Mesothelial cell of epicardium (in vitro differentiated cells): ENCODE measurements at regions not wholly inside any gene's neighbourhood (a gene's known extent, or its start where the extent isn't known, plus 50 kb on each side); places are given as distances from the start of the nearest gene placed in this dataset.

Source experiments
- DNase-seq, 2 experiments: peaks; one replicate each; pipeline ENCODE4 v3.0.0; 2021; ENCODE audit warnings: low spot score in 2 of 2; ENCODE audit not compliant: unreplicated experiment in 2 of 2
- H3K27ac Mint-ChIP-seq: 2 replicates; pipeline ENCODE4 v1.8.0; 2021; ENCODE audit warnings: mixed read lengths
- H3K27me3 Mint-ChIP-seq: 2 replicates; pipeline ENCODE4 v1.8.0; 2021; ENCODE audit warnings: low read depth, mixed read lengths
- H3K36me3 Mint-ChIP-seq: 2 replicates; pipeline ENCODE4 v1.8.0; 2021; ENCODE audit warnings: mixed read lengths
- H3K4me1 Mint-ChIP-seq: 2 replicates; pipeline ENCODE4 v1.8.0; 2021; ENCODE audit warnings: mixed read lengths
- H3K4me3 Mint-ChIP-seq: 2 replicates; pipeline ENCODE4 v1.8.0; 2021; ENCODE audit warnings: mild to moderate bottlenecking, moderate library complexity, mixed read lengths
- H3K9me3 Mint-ChIP-seq: 2 replicates; pipeline ENCODE4 v1.8.0; 2021; ENCODE audit warnings: mixed read lengths
- CTCF ChIP-seq: fragments of 200-600 bp; sonication (generic); IDR thresholded peaks from one replicate; pipeline ENCODE4 v1.5.0; 2021; ENCODE audit warnings: antibody characterized with exemption; ENCODE audit not compliant: unreplicated experiment

DNA sequence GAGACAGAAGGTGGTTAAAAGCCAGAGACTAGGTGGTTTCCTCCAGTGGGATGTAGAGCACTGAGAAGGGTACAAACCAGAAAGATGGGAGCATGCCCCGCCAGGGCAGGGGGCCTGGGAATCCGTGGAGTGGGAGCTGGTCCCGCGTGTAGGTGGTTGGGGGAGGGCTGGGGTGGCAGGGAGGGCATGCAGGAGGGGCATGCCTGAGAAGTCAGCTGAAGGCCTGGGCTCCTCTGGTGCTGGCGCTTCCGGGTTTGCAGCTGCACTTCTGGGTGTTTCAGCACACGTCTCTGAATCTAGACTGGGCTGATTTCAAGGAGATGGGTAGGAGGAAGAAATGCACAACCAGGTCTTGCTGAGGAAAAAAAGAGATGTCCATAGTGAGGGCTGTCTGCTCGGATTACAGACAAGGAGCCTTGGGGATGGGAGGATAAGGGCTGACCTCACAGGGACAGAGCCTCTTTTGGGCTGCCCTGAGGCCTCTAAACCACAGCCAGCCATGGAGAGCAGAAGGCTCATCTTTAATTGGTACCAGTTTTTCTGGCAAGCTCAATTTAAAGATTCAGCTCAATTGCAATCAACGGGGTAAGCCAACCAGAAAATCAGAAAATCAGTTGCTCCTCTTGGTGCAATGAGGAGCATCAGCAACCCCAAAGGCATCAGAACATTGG is 151.9 kb downstream of the FAM43A start:
- H3K27ac Mint-ChIP-seq = no peak overlapping the region
- DNase-seq = no peak
- H3K36me3 Mint-ChIP-seq = no peaks in the 10 kb centered on the region
- peaks cover 10% of the 10 kb centered on the region for H3K4me1 Mint-ChIP-seq
- no peaks in the 10 kb centered on the region for H3K9me3 Mint-ChIP-seq
- H3K4me3 Mint-ChIP-seq = no peak overlapping the region
- no peaks in the 10 kb centered on the region for H3K27me3 Mint-ChIP-seq
- no peak for TF ChIP-seq CTCF

GRCh38 chr3:194838236-194838635 is 152.6 kb downstream of the FAM43A start:
- H3K27ac Mint-ChIP-seq = no peak overlapping the region
- no peaks in the 10 kb centered on the region for H3K9me3 Mint-ChIP-seq
- no peaks in the 10 kb centered on the region for H3K36me3 Mint-ChIP-seq
- no peak for TF ChIP-seq CTCF
- DNase-seq = no peak
- no peak overlapping the region for H3K4me3 Mint-ChIP-seq
- H3K4me1 Mint-ChIP-seq = peaks cover 11% of the 10 kb centered on the region
- H3K27me3 Mint-ChIP-seq = no peaks in the 10 kb centered on the region

GRCh38 chr3:194840661-194841514 is 155.2 kb downstream of the FAM43A start:
- H3K36me3 Mint-ChIP-seq = no peaks in the 10 kb centered on the region
- DNase-seq = no peak
- no peak for TF ChIP-seq CTCF
- no peaks in the 10 kb centered on the region for H3K9me3 Mint-ChIP-seq
- H3K27ac Mint-ChIP-seq = no peak overlapping the region
- no peak overlapping the region for H3K4me3 Mint-ChIP-seq
- peaks cover 18% of the 10 kb centered on the region for H3K4me1 Mint-ChIP-seq
- H3K27me3 Mint-ChIP-seq = no peaks in the 10 kb centered on the region

- TF ChIP-seq CTCF = no peak
- H3K36me3 Mint-ChIP-seq = no peaks in the 10 kb centered on the region
- H3K4me1 Mint-ChIP-seq = peaks cover 18% of the 10 kb centered on the region
- no peak overlapping the region for H3K4me3 Mint-ChIP-seq
- H3K27ac Mint-ChIP-seq = no peak overlapping the region
- no peaks in the 10 kb centered on the region for H3K9me3 Mint-ChIP-seq
- no peaks in the 10 kb centered on the region for H3K27me3 Mint-ChIP-seq
- no peak for DNase-seq
These were observed 155.8 kb downstream of the FAM43A start for GRCh38 chr3:194841515-194841841.

DNA sequence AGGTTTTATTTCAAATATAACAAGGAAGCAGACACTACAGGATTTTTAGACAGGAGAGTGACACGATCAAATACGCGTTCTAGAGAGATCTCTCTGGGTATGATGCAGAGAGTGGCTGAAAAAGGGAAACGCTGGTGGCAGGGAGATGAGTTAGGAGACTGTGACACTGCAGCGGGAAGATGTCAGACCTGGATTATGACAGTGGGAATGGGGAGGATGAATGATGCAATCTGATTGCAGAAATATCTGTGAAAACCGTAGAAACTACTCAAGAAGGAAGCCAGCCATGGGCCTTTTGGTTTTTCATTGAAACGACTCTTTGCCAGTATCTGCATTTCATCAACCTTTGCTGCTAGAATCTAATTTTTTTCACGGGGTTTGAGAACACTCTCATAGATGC is 157.9 kb downstream of the FAM43A start:
- Mint-ChIP-seq H3K4me3 (no peak overlapping the region), H3K36me3 (no peaks in the 10 kb centered on the region), H3K27me3 (no peaks in the 10 kb centered on the region), H3K9me3 (no peaks in the 10 kb centered on the region), H3K27ac (no peak overlapping the region), H3K4me1 (peaks cover 18% of the 10 kb centered on the region)
- no peak for DNase-seq
- no peak for TF ChIP-seq CTCF
